ENCODE measurements at regions not wholly inside any gene's neighbourhood (a gene's known extent, or its start where the extent isn't known, plus 50 kb on each side); places are given as distances from the start of the nearest gene placed in this dataset.

DNA sequence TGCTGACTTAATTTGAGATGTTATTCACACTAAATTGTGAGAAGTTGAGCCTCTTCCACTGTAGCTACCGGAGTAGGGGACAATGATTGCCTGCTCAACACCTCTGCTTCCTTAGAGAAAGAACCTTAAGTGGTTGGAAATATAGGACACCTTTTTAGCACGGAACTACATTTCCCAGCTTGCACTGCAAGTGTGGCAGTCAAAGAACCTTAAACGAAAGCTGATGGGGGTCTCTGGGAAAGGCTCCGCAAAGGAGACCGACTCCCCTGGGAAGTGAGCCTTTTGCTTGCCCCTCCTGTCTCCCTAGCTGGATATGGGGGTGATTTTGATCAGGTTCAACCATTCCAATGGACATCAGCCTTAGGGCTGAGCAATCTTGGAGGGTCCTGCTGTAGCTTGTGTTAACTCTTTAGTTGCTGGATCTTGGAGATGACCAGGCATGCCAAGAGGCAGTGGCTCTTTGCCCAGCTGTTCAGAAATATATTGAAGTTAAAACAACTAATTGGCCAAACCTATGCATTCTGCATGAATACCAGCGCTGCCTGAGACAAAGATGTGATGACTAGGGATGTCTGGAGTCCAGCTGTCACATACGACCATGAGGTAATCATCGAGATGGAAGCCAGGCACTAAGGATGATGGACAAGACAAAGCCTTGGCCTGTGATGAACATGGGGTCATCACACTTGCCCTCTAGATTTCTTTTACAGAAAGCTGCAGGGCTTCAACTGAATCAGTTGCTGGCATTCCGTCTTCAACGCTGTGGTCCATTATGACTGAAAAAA lies 286.5 kb downstream of the FOXO1 start:
- Histone ChIP-seq H3K4me3 (no peak overlapping the region), H3K36me3 (no peaks in the 10 kb centered on the region), H3K27ac (no peak overlapping the region), H3K9me3 (peaks cover 0 to 4% (median 0%) of the 10 kb centered on the region in 8 donors), H3K4me1 (peaks cover 4 to 39% (median 19%) of the 10 kb centered on the region in 6 donors), H3K27me3 (replicated peaks in 1 of 7) (no peaks in the 10 kb centered on the region)
- WGBS, 5 donors, result 75 to 81% (median 78%) methylated on average over 10 of the region's 10 CpGs
- DNase-seq, result no peak
- peak in 1 of 3 donors; percentile 52 for TF ChIP-seq POLR2AphosphoS5 (IDR thresholded peaks at IDR 0.05)
- TF ChIP-seq, protein P1, sequence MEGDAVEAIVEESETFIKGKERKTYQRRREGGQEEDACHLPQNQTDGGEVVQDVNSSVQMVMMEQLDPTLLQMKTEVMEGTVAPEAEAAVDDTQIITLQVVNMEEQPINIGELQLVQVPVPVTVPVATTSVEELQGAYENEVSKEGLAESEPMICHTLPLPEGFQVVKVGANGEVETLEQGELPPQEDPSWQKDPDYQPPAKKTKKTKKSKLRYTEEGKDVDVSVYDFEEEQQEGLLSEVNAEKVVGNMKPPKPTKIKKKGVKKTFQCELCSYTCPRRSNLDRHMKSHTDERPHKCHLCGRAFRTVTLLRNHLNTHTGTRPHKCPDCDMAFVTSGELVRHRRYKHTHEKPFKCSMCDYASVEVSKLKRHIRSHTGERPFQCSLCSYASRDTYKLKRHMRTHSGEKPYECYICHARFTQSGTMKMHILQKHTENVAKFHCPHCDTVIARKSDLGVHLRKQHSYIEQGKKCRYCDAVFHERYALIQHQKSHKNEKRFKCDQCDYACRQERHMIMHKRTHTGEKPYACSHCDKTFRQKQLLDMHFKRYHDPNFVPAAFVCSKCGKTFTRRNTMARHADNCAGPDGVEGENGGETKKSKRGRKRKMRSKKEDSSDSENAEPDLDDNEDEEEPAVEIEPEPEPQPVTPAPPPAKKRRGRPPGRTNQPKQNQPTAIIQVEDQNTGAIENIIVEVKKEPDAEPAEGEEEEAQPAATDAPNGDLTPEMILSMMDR (IDR thresholded peaks at IDR 0.05 in 8 of 11, conservative IDR thresholded peaks at IDR 0.05 in 3 of 11), result no peak
- intact Hi-C loops (cut with DNase I; ENCODE audit: low total_unique reads), result no loop called here

DNA sequence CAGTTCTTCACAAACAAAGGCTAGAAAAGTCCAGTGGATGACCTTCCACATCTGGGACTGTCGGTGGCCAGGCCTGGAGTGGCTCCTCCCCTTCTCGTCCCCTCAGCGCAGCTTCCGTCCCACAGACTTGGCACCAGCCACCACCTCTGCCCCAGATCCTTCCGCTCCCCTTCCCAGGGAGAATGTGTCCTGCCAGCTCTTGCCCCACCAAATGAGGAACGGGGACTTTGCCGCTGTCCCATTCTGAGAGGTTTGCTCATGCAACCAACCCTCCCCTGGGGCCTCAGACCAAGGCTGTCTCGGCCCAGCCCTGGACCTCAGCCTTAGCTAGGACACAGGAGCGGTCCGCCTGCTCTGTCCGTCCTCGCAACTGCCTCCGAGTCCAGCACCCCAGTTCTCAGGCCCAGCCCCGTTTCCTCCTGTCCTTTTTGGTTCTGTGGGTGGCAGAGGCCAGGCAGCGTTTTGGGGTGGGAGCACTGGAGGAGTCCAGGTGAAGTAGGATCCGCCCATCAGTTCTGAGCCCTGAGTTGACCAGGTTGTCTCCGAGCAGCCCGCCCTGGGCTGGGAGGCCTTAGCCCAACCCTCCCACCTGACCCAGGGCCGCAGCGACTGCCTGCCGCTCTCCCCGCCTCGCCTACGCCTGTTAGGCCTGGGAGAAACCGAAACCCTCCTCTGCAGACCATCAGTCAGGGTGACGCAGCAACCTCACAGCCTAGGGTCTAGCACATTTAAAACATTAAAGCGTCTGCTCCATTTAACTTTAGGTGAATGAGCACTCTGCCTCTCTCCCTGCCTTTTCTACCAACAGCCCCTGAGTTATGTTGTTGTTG lies 284.3 kb downstream of the FOXO1 start:
- H3K27ac ChIP-seq, result no peak overlapping the region
- H3K27me3 ChIP-seq (replicated peaks in 1 of 7), result no peaks in the 10 kb centered on the region
- DNase-seq, result no peak
- peaks cover 0 to 4% (median 0%) of the 10 kb centered on the region in 8 donors for H3K9me3 ChIP-seq
- no peaks in the 10 kb centered on the region for H3K36me3 ChIP-seq
- 92 to 97% (median 95%) methylated on average over 27 of the region's 27 CpGs for WGBS, 5 donors
- intact Hi-C loops (cut with DNase I; ENCODE audit: low total_unique reads), result no loop called here
- H3K4me3 ChIP-seq, result no peak overlapping the region
- peak in 1 of 3 donors; percentile 20 for TF ChIP-seq POLR2AphosphoS5 (IDR thresholded peaks at IDR 0.05)
- TF ChIP-seq, protein P1 (IDR thresholded peaks at IDR 0.05 in 8 of 11, conservative IDR thresholded peaks at IDR 0.05 in 3 of 11), result no peak
- H3K4me1 ChIP-seq, result peaks cover 0 to 25% (median 9%) of the 10 kb centered on the region in 6 donors

DNA sequence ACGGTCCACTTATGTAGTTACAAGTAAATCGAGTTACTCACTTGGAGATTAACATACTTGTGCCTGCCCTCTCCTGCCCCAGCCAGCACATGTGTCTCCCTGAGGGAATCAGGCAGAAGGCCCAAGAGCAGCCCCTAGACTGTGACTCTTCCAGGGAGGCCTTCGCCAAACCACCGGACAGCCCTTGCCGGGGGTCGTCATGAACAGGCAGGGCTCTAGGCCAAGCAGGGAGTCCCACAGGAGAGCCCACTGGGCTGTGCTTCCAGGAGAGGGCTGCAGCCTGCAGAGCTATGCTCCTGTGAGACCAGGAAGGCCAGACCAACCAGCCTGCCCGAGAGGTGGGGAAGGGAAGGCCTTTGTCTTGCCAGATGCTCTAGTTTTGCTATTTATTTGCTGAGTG lies 283.3 kb downstream of the FOXO1 start:
- peaks cover 0 to 31% (median 9%) of the 10 kb centered on the region in 6 donors for H3K4me1 ChIP-seq
- no peak overlapping the region for H3K4me3 ChIP-seq
- peaks cover 0 to 3% (median 0%) of the 10 kb centered on the region in 8 donors for H3K9me3 ChIP-seq
- DNase-seq, result no peak
- no peak overlapping the region for H3K27ac ChIP-seq
- no peaks in the 10 kb centered on the region for H3K36me3 ChIP-seq
- intact Hi-C loops (cut with DNase I; ENCODE audit: low total_unique reads), result no loop called here
- no peaks in the 10 kb centered on the region for H3K27me3 ChIP-seq (replicated peaks in 1 of 7)
- TF ChIP-seq, protein P1 (IDR thresholded peaks at IDR 0.05 in 8 of 11, conservative IDR thresholded peaks at IDR 0.05 in 3 of 11), result no peak
- TF ChIP-seq POLR2A (IDR thresholded peaks at IDR 0.05) (no peak), POLR2AphosphoS5 (IDR thresholded peaks at IDR 0.05) (no peak)
- 72 to 98% (median 93%) methylated on average over 7 of the region's 7 CpGs for WGBS, 5 donors

DNA sequence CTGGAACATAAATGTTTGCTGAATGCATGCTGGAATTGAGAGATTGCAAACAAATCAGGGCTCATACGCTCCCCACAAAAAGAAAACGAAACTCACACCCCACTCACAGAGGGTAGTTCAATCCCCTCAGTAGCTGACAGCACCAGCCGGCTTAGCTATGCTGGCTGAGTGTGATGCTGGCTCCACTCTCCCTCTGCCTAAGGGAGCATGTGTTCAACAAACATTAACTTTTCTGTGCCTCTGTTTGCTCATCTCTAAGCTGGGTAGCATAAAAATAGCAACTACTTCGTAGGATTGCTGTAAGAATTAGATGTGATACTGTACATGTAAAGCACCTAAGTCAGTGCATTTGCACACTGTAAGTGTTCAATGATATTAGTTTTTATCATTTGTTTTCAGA lies 282.6 kb downstream of the FOXO1 start:
- no peaks in the 10 kb centered on the region for H3K27me3 ChIP-seq (replicated peaks in 1 of 7)
- no peaks in the 10 kb centered on the region for H3K36me3 ChIP-seq
- H3K4me3 ChIP-seq, result no peak overlapping the region
- H3K27ac ChIP-seq, result no peak overlapping the region
- H3K9me3 ChIP-seq, result no peaks in the 10 kb centered on the region
- intact Hi-C loops (cut with DNase I; ENCODE audit: low total_unique reads), result no loop called here
- no peak for DNase-seq
- WGBS, 5 donors, result 81 to 92% (median 88%) methylated on average over 4 of the region's 4 CpGs
- TF ChIP-seq, protein P1 (IDR thresholded peaks at IDR 0.05 in 8 of 11, conservative IDR thresholded peaks at IDR 0.05 in 3 of 11), result no peak
- no peak for TF ChIP-seq POLR2A (IDR thresholded peaks at IDR 0.05)
- no peak for TF ChIP-seq POLR2AphosphoS5 (IDR thresholded peaks at IDR 0.05)
- peaks cover 0 to 35% (median 16%) of the 10 kb centered on the region in 6 donors for H3K4me1 ChIP-seq
